SIG-M5 treated with dmso at 0.1 percent for 504 hours (cell line): ENCODE measurements at regions not wholly inside any gene's neighbourhood (a gene's known extent, or its start where the extent isn't known, plus 50 kb on each side); places are given as distances from the start of the nearest gene placed in this dataset.
"Not testable (repeated sequence)": the region's sequence is repeated elsewhere in the genome, so short reads cannot be mapped to it uniquely, and the experiment has no call there.

Source experiments
- DNase-seq: peaks from one replicate; lab custom pipeline; 2025; ENCODE audit not compliant: unreplicated experiment; lab: John Stamatoyannopoulos, UW

DNA sequence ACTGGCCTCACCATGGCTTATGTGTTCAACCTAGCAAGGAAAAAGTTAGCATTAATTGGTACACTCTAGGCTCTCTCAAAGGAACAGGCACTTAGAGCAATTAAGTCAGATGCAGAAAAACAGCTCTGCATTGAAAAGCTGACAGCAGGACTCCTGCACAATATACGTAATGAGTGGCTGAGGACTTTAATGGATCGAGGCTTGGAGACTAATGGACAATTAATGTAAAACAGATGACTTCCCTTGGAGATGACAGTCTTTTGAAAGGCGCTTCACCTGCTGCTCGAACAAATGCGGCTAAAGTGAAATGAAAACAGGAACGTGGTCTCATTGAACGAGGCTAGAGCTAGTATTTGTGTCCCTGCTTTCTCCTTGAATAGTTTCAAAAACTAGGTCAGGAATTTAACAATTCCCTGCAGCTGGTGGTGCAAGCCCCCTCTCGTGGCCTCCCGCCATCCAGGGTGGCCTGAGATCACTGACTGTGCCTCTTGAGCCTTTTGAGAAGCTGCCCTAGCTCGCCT lies 137.1 kb downstream of the ELOVL4 start:
- DNase-seq = no peak

DNA sequence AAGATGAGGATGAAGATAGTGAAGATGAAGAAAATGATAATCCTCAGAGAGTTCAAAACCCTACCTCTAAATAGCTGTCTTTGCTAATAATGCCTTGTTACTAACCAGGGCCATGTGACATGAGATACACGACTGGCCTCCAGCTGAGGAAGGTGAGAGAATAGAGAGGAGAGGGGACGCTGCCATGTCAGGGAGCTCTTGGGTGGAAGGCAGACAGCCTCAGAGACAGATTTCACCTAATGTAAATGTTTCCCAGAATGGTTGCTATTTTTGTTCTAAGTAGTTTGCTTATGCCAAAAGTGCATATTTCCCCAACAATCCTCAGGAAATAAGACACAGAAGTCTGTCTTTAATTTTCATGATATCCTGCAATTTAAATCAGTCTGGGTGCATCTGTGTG lies 138.4 kb downstream of the ELOVL4 start:
- DNase-seq = no peak

DNA sequence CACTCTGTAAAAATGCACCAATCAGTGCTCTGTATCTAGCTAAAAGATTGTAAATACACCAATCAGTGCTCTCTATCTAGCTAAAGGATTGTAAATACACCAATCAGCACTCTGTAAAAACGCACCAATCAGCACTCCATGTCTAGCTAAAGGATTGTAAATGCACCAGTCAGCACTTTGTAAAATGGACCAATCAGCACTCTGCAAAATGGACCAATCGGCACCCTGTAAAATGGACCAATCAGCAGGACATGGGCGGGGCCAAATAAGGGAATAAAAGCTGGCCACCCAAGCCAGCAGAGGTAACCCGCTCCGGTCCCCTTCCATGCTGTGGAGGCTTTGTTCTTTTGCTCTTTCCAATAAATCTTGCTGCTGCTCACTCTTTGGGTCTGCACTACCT lies 140.7 kb downstream of the ELOVL4 start:
- DNase-seq = not testable (repeated sequence)

DNA sequence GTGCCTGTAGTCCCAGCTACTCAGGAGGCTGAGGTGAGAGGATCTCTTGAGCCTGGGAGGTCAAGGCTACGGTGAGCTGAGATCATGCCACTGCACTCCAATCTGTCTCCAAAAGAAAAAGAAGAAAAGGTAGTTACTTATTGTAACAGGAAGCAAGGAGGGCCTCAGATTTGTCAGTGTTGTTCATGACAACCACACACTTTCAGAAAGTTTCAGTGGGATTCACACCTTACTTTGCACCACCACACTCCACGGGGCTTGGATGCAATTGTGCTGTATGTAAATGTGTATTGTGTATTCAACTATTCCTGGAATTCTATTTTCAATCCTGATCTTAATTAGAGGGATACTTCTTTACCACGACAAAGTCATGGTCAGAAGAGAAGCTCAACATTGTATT lies 142.6 kb downstream of the ELOVL4 start:
- DNase-seq = no peak

DNA sequence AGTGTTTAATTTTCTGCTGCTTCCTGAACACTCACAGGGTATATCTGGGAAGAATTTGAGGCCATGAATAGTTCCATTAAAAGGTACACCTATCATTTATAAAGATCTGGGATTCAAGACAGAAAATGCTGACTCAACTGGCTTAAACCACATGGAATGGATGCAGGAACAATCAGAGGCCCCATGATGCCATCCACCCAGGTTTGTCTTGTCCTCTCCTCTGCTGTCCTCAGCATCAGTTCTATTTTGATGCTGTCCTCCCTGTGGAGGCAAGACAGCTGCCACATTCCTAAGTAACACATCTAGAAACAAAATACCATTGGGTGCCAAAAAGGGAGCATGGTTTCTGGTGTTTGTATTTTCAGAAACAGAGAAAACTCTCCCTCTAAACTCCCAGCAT lies 143.4 kb downstream of the ELOVL4 start:
- no peak for DNase-seq

DNA sequence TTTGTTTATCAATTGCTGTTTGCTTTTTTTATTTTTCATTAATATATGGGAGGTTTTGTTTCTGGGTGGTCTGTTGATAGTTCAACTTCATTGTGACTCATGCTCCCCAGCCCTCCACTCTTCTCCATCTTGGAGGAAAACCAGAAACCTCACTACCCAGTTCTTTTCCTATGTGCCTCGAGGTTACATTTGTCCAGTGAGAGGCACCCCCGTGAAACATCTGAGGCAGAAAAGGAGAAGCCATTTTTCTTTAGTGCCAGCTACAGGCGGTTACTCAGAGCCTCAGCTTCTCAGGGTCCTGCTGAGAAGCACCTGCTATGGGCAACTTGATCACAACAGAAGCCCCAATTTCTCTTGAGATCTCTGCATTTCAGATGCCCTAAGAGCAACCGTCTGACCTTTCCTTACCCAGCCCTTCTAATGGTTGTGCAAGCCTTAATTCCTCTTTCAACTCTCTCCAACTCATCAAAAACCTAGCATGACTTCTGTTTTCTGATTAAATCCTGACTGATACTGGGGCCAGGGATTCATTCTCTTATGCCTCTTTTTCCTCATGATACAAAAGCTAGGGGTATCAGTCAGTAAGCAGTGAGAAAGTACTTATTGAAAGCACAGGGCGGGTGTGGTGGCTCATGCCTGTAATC lies 144.6 kb downstream of the ELOVL4 start:
- peak; percentile 43 for DNase-seq

DNA sequence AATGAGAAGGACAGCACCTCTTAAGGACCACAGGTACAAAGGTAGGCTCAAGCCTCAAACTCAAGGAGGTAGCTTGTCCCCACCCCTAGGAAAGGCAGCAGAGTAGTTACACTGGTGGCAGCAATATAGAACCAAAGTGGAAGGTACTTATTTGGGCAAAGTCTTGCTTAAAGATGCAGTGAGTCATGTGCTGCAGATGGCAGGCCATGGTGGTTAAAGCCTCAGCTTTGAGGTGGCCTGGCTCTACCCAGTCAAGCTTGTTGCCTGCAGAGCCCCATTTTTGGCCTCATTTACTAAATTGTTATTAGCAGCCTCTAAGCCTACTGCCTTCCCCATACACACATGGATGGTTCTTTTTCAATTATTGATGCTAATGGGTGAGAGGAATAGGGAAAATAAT lies 146.0 kb downstream of the ELOVL4 start:
- DNase-seq = no peak

DNA sequence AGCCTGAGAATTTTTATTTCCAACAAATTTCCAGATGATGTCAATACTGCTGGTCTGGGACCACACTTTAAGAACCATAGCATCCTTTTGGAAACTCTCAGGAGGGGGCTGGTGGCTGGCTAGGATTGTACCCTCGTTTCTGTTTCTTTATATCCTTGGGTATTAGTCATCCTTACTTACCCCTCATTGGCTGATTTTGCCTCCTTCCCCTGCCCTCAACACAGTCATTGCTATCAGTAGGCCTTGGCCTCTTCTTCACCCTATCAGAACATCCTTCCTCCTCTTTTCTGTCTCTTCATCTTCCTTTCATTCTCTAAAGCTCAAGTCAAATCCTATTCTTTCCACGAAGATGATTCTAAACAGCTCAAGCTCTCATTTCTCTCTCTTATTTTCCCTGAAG lies 148.5 kb downstream of the ELOVL4 start:
- no peak for DNase-seq

DNA sequence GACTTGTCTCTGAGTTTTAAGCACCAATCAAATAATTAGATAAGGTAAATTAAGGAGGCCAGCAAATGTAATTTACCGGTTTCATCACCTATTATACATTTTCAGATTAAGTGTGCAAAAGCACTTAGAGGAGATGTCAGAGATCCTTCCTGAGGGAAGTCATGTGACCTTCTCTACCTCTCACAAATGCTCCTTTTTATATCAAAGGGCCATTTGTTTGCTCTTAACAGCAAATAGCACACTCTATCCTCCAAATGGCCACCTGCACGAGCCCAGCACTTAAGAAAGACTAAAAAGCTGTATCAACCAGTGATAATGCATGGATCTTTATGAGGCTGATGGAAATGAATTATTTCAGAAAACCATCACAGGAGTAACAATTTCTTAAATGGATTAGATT lies 149.4 kb downstream of the ELOVL4 start:
- DNase-seq = no peak

DNA sequence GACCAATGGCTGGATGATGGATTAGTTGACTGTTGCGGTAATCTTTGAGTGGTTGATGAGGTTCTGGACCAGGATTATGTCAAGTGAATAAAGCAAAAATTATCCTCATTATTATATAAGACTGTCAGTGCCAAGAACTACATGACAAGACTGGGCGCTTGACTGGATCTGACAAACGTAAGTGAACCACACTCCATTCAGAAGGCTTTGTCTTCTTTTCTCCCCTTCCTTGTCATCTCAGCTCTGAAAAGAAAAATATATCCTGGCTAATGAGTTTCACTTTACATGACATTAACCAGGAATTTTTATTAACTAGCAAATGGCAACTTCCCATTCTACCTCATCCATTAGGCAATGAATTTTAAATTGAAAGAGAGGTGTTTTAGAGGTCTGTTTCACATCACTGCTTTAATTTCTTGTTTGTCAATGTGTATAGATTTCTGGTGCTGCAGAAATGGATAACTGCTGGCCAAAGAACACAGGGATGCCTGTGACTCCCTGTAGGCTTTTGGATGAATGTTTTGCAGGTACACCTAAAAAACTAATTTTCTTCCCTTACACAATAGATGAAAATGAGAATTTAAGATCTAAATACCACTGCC lies 150.1 kb downstream of the ELOVL4 start:
- no peak for DNase-seq

DNA sequence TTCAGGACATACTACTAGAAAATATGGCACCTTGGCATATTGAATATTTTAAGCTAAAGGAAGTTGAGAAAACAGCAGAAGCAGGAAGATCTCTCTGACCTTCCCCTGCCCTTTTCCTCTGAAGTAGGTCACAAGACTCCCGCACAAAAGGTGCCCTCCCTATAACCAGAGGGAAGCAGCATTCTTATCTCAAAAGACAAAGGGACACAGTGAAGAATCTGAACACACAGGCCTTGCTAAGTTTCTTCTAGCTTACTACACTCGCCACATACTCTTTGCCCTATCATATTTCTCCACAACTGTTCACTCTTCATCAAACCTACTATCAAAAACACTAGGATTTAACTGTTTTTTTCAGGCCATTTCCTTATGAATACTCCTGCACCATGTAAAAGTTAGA lies 151.2 kb downstream of the ELOVL4 start:
- DNase-seq = no peak

DNA sequence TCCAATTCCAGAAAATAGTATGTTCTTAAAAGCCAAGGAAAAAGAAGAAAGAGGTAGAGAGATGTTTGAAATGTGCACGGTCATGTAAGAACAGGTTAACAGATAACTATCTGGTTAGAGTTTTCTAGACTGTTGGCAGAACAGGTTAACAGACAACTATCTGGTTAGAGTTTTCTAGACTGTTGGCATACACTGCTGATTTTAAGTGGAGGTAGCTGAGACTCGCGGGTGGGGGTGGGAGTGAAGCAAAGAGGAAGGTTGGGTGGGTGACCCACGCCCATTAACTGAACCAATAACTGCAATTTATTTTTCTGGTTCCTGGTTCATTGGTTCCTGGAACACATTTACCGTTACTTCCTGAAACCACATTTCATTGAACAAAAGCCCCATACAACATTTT lies 157.5 kb downstream of the ELOVL4 start:
- no peak for DNase-seq

DNA sequence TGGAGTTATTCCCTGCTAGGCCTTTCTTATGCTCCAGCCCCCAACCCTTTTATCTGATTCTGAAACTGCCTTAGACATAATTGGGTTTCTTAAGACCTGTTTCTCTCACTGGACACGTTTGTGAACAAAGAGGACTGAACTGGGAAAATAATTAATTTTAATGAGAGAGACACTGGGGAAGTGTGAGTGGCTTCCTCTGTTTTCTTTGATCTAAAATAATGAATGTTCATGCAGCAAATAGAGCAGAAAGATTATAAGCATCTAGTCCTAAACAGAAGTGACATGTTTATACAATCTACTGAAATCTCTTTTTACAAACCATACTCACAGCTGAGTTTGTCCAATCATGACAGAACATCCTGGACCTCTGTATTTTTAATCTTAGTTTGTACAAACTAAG lies 157.6 kb downstream of the SH3BGRL2 start:
- DNase-seq = no peak

DNA sequence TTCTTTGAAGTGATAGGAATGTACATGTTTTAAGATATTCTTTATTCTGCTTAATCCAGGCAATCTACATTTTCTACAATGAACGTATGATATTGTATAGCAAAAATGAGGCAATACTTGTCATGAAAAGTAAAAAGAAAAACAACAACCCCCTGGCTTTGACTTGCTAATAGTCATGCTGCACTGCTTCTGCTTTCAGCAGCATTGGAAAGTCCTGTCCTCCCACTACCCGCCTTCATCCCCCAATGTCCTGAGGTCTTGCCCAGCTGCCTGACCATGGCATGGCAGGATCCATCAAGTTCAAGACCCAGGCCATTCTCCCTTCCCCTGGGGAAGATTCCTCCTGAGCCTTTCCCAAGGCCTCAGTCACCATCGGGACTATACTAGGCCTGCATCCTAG lies 156.5 kb downstream of the SH3BGRL2 start:
- no peak for DNase-seq

DNA sequence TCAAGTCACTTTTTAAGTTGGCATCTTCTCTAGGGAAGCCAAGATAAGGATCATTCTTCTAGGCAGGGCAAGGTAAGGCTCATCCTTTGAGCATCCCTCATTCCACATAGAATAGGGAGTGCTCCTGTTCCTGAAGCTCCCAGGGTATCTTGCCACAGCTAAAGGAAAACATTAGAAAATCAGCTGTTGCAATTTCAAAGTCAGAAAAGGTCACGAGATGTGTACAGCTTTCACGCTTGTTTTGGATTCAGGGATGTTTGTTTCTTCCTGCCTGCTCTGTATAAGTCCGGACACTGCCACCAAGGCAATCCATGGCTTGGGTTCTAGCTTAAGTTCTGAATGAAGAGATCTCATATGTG lies 153.2 kb downstream of the SH3BGRL2 start:
- DNase-seq = no peak

DNA sequence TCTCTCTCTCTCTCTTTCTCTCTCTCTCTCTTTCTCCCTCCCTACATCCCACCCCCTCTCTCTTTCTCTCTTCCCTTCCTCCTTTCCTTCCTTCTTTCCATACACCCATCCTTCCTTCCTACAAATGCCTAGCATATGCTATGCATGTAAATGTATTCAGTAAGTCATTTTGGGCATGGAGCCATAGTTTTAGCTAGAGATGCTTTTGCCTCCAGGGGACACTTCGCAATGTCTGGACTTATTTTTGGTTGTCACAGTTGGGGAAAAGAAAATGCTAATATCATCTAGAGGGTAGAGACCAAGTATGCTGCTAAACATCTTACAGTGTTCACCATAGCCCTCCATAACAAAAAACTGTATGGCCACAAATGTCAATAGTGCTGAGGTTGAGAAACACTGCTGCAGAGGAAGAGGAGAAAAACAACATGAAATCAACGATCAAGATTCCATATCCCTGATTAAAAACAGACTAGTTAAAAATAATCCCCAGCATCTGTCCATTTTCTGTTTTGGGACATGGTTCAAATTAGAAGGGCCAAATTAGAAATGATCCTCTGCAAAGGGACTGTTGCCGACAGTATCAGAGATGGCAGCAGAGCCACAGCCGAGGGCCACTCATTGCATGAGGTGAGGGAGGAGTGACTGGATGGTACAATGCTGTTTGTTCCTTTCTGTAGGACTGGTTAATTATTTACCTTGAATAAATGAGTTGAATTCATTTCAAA lies 152.7 kb downstream of the SH3BGRL2 start:
- DNase-seq = no peak

DNA sequence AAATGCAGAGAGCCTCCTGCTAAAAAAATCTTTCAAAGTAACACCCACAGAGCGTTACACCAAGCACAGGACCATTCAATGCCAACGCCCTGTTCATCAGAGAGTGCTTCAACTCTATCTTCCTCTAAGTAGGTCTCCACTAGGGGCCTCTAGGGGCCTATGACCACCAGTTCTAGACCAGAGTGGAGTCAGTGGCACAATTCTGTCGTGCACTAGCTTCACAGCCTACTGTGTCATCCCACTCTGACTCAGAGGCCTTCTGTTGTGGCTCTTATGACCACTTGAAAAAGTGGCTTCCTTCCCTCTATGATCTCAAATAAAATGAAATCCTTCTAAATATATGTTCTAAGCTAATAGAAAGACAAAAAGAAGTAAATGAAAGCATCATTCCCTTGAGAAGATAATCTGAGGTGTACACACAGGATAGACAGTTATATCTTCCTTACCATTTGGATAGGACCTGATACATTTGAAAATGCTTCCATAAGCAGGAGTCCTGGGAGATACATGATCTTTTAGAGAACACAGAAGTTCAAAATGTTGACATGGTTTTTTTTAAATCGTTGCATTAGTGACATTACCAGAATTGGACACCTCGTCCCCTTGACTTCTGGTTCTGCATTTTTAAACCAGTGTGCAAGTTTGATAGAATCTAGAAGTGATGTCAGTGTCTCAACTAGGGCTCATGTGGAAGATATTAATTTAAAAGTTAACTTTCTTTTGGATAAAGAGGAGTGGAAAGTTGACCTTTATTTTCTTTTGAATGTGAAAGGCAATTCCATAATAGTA lies 151.9 kb downstream of the SH3BGRL2 start:
- DNase-seq = no peak

DNA sequence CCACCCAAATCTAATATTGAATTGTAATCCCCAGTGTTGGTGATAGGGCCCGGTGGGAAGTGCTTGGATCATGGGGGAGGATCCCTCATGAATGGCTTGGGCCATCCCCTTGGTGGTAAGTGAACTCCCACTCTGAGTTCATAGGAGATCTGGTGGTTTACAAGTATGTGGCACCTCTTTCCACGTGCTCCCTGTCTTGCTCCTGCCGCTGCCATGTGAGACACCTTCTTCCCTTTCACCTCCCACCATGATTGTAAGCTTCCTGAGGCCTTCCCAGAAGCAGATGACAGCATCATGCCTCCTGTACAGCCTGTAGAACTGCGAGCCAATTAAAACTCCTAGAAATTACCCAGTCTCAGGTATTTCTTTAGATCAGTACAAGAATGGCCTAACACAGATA lies 150.8 kb downstream of the SH3BGRL2 start:
- no peak for DNase-seq

DNA sequence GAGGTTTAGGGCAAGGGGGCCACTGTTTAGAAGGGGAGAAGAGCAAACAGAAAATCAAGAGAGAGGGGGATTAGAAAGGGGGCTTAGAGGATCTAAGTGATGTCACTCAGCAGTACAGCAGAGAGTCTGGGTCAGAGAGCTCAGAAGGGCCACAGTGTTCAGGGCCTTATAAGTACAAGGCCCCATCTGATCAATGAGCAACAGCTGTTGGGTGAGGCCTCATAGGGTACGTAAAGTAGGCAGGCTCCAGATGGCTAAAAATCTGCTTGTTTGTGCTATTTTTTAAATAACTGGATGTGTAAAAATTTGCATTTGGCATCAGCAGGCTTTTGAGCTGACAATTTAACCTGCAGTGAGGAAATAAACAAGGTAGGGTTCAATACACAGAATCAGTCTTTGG lies 149.8 kb downstream of the SH3BGRL2 start:
- no peak for DNase-seq

DNA sequence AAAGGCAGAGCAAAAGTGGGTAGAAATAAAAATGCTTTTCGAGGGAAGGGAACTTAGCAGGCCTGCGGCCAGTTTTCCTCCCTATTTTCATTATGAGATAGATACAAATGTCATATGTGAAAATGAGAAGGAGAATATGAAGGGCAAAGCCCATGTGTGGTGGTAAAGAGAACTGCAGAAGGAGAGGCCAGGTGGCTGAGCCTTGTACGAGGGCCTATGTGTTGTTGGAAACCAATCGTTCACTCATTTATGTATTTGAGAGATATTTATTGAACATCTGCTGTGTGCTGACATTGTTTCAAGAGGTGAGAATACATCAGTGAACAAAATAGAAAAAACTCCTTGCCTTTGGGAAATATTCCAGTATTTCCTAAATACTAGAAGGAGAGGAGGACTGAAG lies 147.7 kb downstream of the SH3BGRL2 start:
- no peak for DNase-seq

DNA sequence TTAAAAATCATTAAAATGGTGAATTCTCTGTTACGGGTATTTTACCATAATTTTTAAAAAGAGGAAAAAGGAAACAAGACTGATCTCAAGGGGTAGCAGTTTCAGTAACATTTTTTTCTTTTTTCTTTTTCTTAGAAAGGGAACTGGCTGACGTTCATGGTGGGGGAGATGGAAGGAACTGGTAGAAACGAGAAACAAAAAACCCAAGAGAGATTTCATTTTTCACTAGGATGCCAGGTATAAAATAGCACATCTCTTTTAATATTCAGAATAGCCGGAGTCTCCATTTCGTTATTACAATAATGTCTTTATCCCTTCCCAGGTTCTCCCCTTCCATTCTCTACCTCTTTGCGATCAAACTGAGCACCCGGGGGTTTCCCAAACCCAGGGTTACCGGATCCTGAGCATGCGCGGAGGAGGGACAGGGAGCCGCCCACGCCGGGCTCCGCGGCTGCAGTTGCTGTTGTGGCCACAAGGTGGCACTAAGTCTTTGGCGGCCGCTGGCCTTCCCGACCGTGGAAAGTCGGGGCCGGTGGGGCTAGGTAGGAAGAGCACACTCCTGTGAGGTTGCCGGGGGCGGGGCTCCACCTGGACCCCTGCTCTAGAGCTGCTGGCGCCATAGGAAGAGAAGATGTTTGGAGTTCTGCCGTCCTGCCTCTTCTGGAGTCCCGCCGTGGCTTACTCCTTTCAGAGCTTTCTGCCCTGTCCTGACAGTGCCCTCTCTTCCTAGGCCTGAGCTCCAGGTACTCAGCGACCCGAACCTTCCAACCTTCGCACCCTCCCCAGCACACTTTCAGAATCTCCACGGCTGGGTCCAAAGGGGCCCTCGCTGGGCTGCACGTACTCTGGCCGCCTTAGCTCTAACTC lies 146.8 kb downstream of the SH3BGRL2 start:
- peak; percentile 32 for DNase-seq
